ENCODE measurements at regions not wholly inside any gene's neighbourhood (a gene's known extent, or its start where the extent isn't known, plus 50 kb on each side); places are given as distances from the start of the nearest gene placed in this dataset.

DNA sequence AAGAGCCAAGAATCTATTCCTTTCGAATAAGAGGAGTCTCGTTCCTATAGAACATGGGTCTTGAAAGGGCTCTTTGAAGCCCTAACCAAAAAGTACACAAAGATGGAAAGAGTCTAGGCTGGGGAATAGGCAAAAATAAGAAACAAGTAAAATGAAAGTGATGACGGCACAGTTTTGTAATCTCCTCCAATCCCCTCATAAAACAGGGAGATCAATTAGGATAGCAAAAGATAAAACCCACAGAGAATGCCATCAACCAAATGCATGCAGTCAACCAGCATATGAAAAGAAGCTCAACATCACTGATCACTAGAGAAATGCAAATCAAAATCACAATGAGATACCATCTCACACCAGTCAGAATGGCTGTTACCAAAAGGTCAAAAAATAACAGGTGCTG is 122.4 kb upstream of the LSM14A start:
- TF ChIP-seq, protein P1, sequence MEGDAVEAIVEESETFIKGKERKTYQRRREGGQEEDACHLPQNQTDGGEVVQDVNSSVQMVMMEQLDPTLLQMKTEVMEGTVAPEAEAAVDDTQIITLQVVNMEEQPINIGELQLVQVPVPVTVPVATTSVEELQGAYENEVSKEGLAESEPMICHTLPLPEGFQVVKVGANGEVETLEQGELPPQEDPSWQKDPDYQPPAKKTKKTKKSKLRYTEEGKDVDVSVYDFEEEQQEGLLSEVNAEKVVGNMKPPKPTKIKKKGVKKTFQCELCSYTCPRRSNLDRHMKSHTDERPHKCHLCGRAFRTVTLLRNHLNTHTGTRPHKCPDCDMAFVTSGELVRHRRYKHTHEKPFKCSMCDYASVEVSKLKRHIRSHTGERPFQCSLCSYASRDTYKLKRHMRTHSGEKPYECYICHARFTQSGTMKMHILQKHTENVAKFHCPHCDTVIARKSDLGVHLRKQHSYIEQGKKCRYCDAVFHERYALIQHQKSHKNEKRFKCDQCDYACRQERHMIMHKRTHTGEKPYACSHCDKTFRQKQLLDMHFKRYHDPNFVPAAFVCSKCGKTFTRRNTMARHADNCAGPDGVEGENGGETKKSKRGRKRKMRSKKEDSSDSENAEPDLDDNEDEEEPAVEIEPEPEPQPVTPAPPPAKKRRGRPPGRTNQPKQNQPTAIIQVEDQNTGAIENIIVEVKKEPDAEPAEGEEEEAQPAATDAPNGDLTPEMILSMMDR (conservative IDR thresholded peaks at IDR 0.05; ENCODE audit: low read depth, low read length), result no peak
- no peak for TF ChIP-seq EZH2 (IDR thresholded peaks at IDR 0.05; ENCODE audit: borderline replicate concordance, low read depth, low read length, poor library complexity, severe bottlenecking)

Measured in A673 (cell line).